ENCODE measurements at regions not wholly inside any gene's neighbourhood (a gene's known extent, or its start where the extent isn't known, plus 50 kb on each side); places are given as distances from the start of the nearest gene placed in this dataset.

- Histone ChIP-seq H3K27me3 (ENCODE audit: control insufficient read depth in 3 of 3, insufficient read depth in 3 of 3, low read length in 3 of 3) (no peaks in the 10 kb centered on the region), H3K36me3 (ENCODE audit: control insufficient read depth in 3 of 3, insufficient read depth in 3 of 3, low read length in 3 of 3) (no peaks in the 10 kb centered on the region), H3K4me1 (ENCODE audit: control insufficient read depth in 3 of 3, insufficient read depth in 3 of 3, low read length in 3 of 3) (no peaks in the 10 kb centered on the region), H3K27ac (ENCODE audit: low read depth, low read length) (no peak overlapping the region), H3K9me3 (ENCODE audit: control insufficient read depth in 3 of 3, low read length in 3 of 3) (no peaks in the 10 kb centered on the region), H3K9ac (ENCODE audit: low read depth in 1 of 3, low read length in 3 of 3) (no peak overlapping the region), H3K4me3 (ENCODE audit: low read length in 3 of 3) (no peak overlapping the region)
These were observed 82.1 kb upstream of the COL21A1 start for GRCh38 chr6:56329271-56330050.

GRCh38 chr6:56328728-56329090 is 81.3 kb upstream of the COL21A1 start:
- Histone ChIP-seq H3K4me3 (ENCODE audit: low read length in 3 of 3) (no peak overlapping the region), H3K27ac (ENCODE audit: low read depth, low read length) (no peak overlapping the region), H3K9me3 (ENCODE audit: control insufficient read depth in 3 of 3, low read length in 3 of 3) (no peaks in the 10 kb centered on the region), H3K4me1 (ENCODE audit: control insufficient read depth in 3 of 3, insufficient read depth in 3 of 3, low read length in 3 of 3) (no peaks in the 10 kb centered on the region), H3K27me3 (ENCODE audit: control insufficient read depth in 3 of 3, insufficient read depth in 3 of 3, low read length in 3 of 3) (no peaks in the 10 kb centered on the region), H3K36me3 (ENCODE audit: control insufficient read depth in 3 of 3, insufficient read depth in 3 of 3, low read length in 3 of 3) (no peaks in the 10 kb centered on the region), H3K9ac (ENCODE audit: low read depth in 1 of 3, low read length in 3 of 3) (no peak overlapping the region)

GRCh38 chr6:56327946-56328727 is 80.8 kb upstream of the COL21A1 start:
- Histone ChIP-seq H3K27ac (ENCODE audit: low read depth, low read length) (no peak overlapping the region), H3K4me3 (ENCODE audit: low read length in 3 of 3) (no peak overlapping the region), H3K9ac (ENCODE audit: low read depth in 1 of 3, low read length in 3 of 3) (no peak overlapping the region), H3K9me3 (ENCODE audit: control insufficient read depth in 3 of 3, low read length in 3 of 3) (no peaks in the 10 kb centered on the region), H3K27me3 (ENCODE audit: control insufficient read depth in 3 of 3, insufficient read depth in 3 of 3, low read length in 3 of 3) (no peaks in the 10 kb centered on the region), H3K4me1 (ENCODE audit: control insufficient read depth in 3 of 3, insufficient read depth in 3 of 3, low read length in 3 of 3) (no peaks in the 10 kb centered on the region), H3K36me3 (ENCODE audit: control insufficient read depth in 3 of 3, insufficient read depth in 3 of 3, low read length in 3 of 3) (no peaks in the 10 kb centered on the region)

- no peaks in the 10 kb centered on the region for H3K9me3 ChIP-seq (ENCODE audit: control insufficient read depth in 3 of 3, low read length in 3 of 3)
- no peaks in the 10 kb centered on the region for H3K4me1 ChIP-seq (ENCODE audit: control insufficient read depth in 3 of 3, insufficient read depth in 3 of 3, low read length in 3 of 3)
- no peak overlapping the region for H3K9ac ChIP-seq (ENCODE audit: low read depth in 1 of 3, low read length in 3 of 3)
- H3K27ac ChIP-seq (ENCODE audit: low read depth, low read length): no peak overlapping the region
- no peaks in the 10 kb centered on the region for H3K27me3 ChIP-seq (ENCODE audit: control insufficient read depth in 3 of 3, insufficient read depth in 3 of 3, low read length in 3 of 3)
- no peaks in the 10 kb centered on the region for H3K36me3 ChIP-seq (ENCODE audit: control insufficient read depth in 3 of 3, insufficient read depth in 3 of 3, low read length in 3 of 3)
- H3K4me3 ChIP-seq (ENCODE audit: low read length in 3 of 3): no peak overlapping the region
These were observed 77.0 kb upstream of the COL21A1 start for GRCh38 chr6:56324396-56324795.

GRCh38 chr6:56318851-56319250 is 71.5 kb upstream of the COL21A1 start:
- H3K36me3 ChIP-seq (ENCODE audit: control insufficient read depth in 3 of 3, insufficient read depth in 3 of 3, low read length in 3 of 3): no peaks in the 10 kb centered on the region
- no peak overlapping the region for H3K4me3 ChIP-seq (ENCODE audit: low read length in 3 of 3)
- H3K9ac ChIP-seq (ENCODE audit: low read depth in 1 of 3, low read length in 3 of 3): no peak overlapping the region
- no peaks in the 10 kb centered on the region for H3K9me3 ChIP-seq (ENCODE audit: control insufficient read depth in 3 of 3, low read length in 3 of 3)
- no peaks in the 10 kb centered on the region for H3K4me1 ChIP-seq (ENCODE audit: control insufficient read depth in 3 of 3, insufficient read depth in 3 of 3, low read length in 3 of 3)
- no peaks in the 10 kb centered on the region for H3K27me3 ChIP-seq (ENCODE audit: control insufficient read depth in 3 of 3, insufficient read depth in 3 of 3, low read length in 3 of 3)
- no peak overlapping the region for H3K27ac ChIP-seq (ENCODE audit: low read depth, low read length)

GRCh38 chr6:56314683-56315523 is 67.5 kb upstream of the COL21A1 start:
- no peak overlapping the region for H3K9ac ChIP-seq (ENCODE audit: low read depth in 1 of 3, low read length in 3 of 3)
- no peaks in the 10 kb centered on the region for H3K27me3 ChIP-seq (ENCODE audit: control insufficient read depth in 3 of 3, insufficient read depth in 3 of 3, low read length in 3 of 3)
- H3K4me3 ChIP-seq (ENCODE audit: low read length in 3 of 3): no peak overlapping the region
- H3K9me3 ChIP-seq (ENCODE audit: control insufficient read depth in 3 of 3, low read length in 3 of 3): no peaks in the 10 kb centered on the region
- no peaks in the 10 kb centered on the region for H3K4me1 ChIP-seq (ENCODE audit: control insufficient read depth in 3 of 3, insufficient read depth in 3 of 3, low read length in 3 of 3)
- no peaks in the 10 kb centered on the region for H3K36me3 ChIP-seq (ENCODE audit: control insufficient read depth in 3 of 3, insufficient read depth in 3 of 3, low read length in 3 of 3)
- H3K27ac ChIP-seq (ENCODE audit: low read depth, low read length): no peak overlapping the region

- H3K36me3 ChIP-seq (ENCODE audit: control insufficient read depth in 3 of 3, insufficient read depth in 3 of 3, low read length in 3 of 3): no peaks in the 10 kb centered on the region
- H3K4me3 ChIP-seq (ENCODE audit: low read length in 3 of 3): no peak overlapping the region
- H3K4me1 ChIP-seq (ENCODE audit: control insufficient read depth in 3 of 3, insufficient read depth in 3 of 3, low read length in 3 of 3): no peaks in the 10 kb centered on the region
- H3K9ac ChIP-seq (ENCODE audit: low read depth in 1 of 3, low read length in 3 of 3): no peak overlapping the region
- no peaks in the 10 kb centered on the region for H3K27me3 ChIP-seq (ENCODE audit: control insufficient read depth in 3 of 3, insufficient read depth in 3 of 3, low read length in 3 of 3)
- no peaks in the 10 kb centered on the region for H3K9me3 ChIP-seq (ENCODE audit: control insufficient read depth in 3 of 3, low read length in 3 of 3)
- no peak overlapping the region for H3K27ac ChIP-seq (ENCODE audit: low read depth, low read length)
These were observed 64.4 kb upstream of the COL21A1 start for GRCh38 chr6:56311533-56312448.

- Histone ChIP-seq H3K4me1 (ENCODE audit: control insufficient read depth in 3 of 3, insufficient read depth in 3 of 3, low read length in 3 of 3) (no peaks in the 10 kb centered on the region), H3K36me3 (ENCODE audit: control insufficient read depth in 3 of 3, insufficient read depth in 3 of 3, low read length in 3 of 3) (no peaks in the 10 kb centered on the region), H3K9me3 (ENCODE audit: control insufficient read depth in 3 of 3, low read length in 3 of 3) (no peaks in the 10 kb centered on the region), H3K27ac (ENCODE audit: low read depth, low read length) (no peak overlapping the region), H3K4me3 (ENCODE audit: low read length in 3 of 3) (no peak overlapping the region), H3K27me3 (ENCODE audit: control insufficient read depth in 3 of 3, insufficient read depth in 3 of 3, low read length in 3 of 3) (no peaks in the 10 kb centered on the region), H3K9ac (ENCODE audit: low read depth in 1 of 3, low read length in 3 of 3) (no peak overlapping the region)
These were observed 63.7 kb upstream of the COL21A1 start for GRCh38 chr6:56311061-56311460.

GRCh38 chr6:56310241-56310640 is 62.9 kb upstream of the COL21A1 start:
- Histone ChIP-seq H3K9ac (ENCODE audit: low read depth in 1 of 3, low read length in 3 of 3) (no peak overlapping the region), H3K27ac (ENCODE audit: low read depth, low read length) (no peak overlapping the region), H3K9me3 (ENCODE audit: control insufficient read depth in 3 of 3, low read length in 3 of 3) (no peaks in the 10 kb centered on the region), H3K27me3 (ENCODE audit: control insufficient read depth in 3 of 3, insufficient read depth in 3 of 3, low read length in 3 of 3) (no peaks in the 10 kb centered on the region), H3K4me3 (ENCODE audit: low read length in 3 of 3) (no peak overlapping the region), H3K4me1 (ENCODE audit: control insufficient read depth in 3 of 3, insufficient read depth in 3 of 3, low read length in 3 of 3) (no peaks in the 10 kb centered on the region), H3K36me3 (ENCODE audit: control insufficient read depth in 3 of 3, insufficient read depth in 3 of 3, low read length in 3 of 3) (no peaks in the 10 kb centered on the region)

Measured in skeletal muscle tissue (tissue), 3 donors.